C4-2B (cell line): ENCODE measurements at regions not wholly inside any gene's neighbourhood (a gene's known extent, or its start where the extent isn't known, plus 50 kb on each side); places are given as distances from the start of the nearest gene placed in this dataset.

Experiments used
- CTCF ChIP-seq: fragments of 450-650 bp; conservative IDR thresholded peaks from 2 replicates; pipeline ENCODE4 v1.5.1; 2017; ENCODE audit warnings: mild to moderate bottlenecking
- ZFX ChIP-seq: fragments of 450-650 bp; IDR thresholded peaks from 2 replicates; pipeline ENCODE4 v1.6.1; 2017

- TF ChIP-seq CTCF: no peak
- TF ChIP-seq ZFX: no peak
These were observed 199.3 kb downstream of the TOMM20 start for GRCh38 chr1:234929369-234929768.
